CD4-positive, alpha-beta T cell (primary cell): ENCODE measurements at regions not wholly inside any gene's neighbourhood (a gene's known extent, or its start where the extent isn't known, plus 50 kb on each side); places are given as distances from the start of the nearest gene placed in this dataset.

Experiments used
- ATAC-seq: fragments of 200-7000 bp; cut with Tn5 transposase; one replicate; pipeline ENCODE4 v1.10.0; 2022; ENCODE audit warnings: mild to moderate bottlenecking; ENCODE audit not compliant: poor library complexity
- CTCF ChIA-PET: fragments of 350-600 bp; sonication (Branson Sonifier 250); formaldehyde crosslinking; loops from one replicate; lab custom pipeline; 2021; ENCODE audit warnings: antibody characterized with exemption, inconsistent platforms; lab: Charles Lee
- POLR2A ChIA-PET: fragments of 350-600 bp; sonication (Branson Sonifier 250); formaldehyde crosslinking; loops from one replicate; lab custom pipeline; 2021; ENCODE audit warnings: antibody characterized with exemption, inconsistent platforms; lab: Charles Lee
- DNase-seq, 14 experiments: peaks; one replicate each; pipeline ENCODE4 v3.0.0-alpha.2; 2013 to 2020; ENCODE audit warnings: mixed read lengths in 2 of 14
- H3K27ac ChIP-seq, 2 donors: one replicate each; pipeline versions ENCODE4 v1.5.1 to v1.7.0; 2013; ENCODE audit warnings: low read length in 2 of 2, low read depth in 1 of 2, mild to moderate bottlenecking in 1 of 2
- H3K27me3 ChIP-seq, 2 experiments: 1 replicate in 1 of 2; 2 replicates in 1 of 2; pipeline versions ENCODE4 v1.6.1 to v1.7.0; 2013; ENCODE audit warnings: low read length in 2 of 2, control low read depth in 1 of 2, mild to moderate bottlenecking in 1 of 2, moderate library complexity in 1 of 2; ENCODE audit not compliant: insufficient read depth in 2 of 2, control insufficient read depth in 1 of 2
- H3K36me3 ChIP-seq: one replicate; pipeline ENCODE4 v1.6.1; 2013; ENCODE audit warnings: low read length, control low read depth; ENCODE audit not compliant: insufficient read depth
- H3K4me1 ChIP-seq: one replicate; pipeline ENCODE4 v1.6.1; 2013; ENCODE audit warnings: low read length, control low read depth; ENCODE audit not compliant: insufficient read depth
- H3K4me3 ChIP-seq: one replicate; pipeline ENCODE4 v1.5.1; 2013; ENCODE audit warnings: mild to moderate bottlenecking, low read length, moderate library complexity
- H3K9me3 ChIP-seq, 2 experiments: 1 replicate in 1 of 2; 2 replicates in 1 of 2; pipeline versions ENCODE4 v1.6.1 to v1.7.0; 2013; ENCODE audit warnings: low read length in 2 of 2, mild to moderate bottlenecking in 2 of 2, control low read depth in 1 of 2, moderate library complexity in 1 of 2; ENCODE audit not compliant: control insufficient read depth in 1 of 2, insufficient read depth in 1 of 2
- H3K27ac Mint-ChIP-seq: one replicate; pipeline ENCODE4 v1.8.0; 2020; ENCODE audit warnings: mixed read lengths
- H3K27me3 Mint-ChIP-seq: one replicate; pipeline ENCODE4 v1.8.0; 2021; ENCODE audit warnings: mixed read lengths
- H3K36me3 Mint-ChIP-seq: one replicate; pipeline ENCODE4 v1.8.0; 2021; ENCODE audit warnings: low read depth, mixed read lengths
- H3K4me1 Mint-ChIP-seq: one replicate; pipeline ENCODE4 v1.8.0; 2021; ENCODE audit warnings: low read depth, mixed read lengths
- H3K4me3 Mint-ChIP-seq: one replicate; pipeline ENCODE4 v1.8.0; 2020; ENCODE audit warnings: mild to moderate bottlenecking, mixed read lengths
- H3K9me3 Mint-ChIP-seq: one replicate; pipeline ENCODE4 v1.8.0; 2020; ENCODE audit warnings: mixed read lengths
- CTCF ChIP-seq: fragments of 200-600 bp; IDR thresholded peaks from one replicate; pipeline ENCODE4 v1.8.0; 2022; ENCODE audit warnings: antibody characterized with exemption, mild to moderate bottlenecking
- intact Hi-C, 2 experiments: fragments of 100-400 bp; cut with DNase I in 1 of 2; cut with micrococcal nuclease in 1 of 2; formaldehyde crosslinking; loops; one replicate each; pipeline versions ENCODE4 v1.15.1 to v1.9.0; 2023 to 2025; cut with DNase I, micrococcal nuclease

GRCh38 chr5:57671371-57671770 is 188.8 kb upstream of the ACTBL2 start:
- H3K27me3 Mint-ChIP-seq, result peaks cover 6% of the 10 kb centered on the region

DNA sequence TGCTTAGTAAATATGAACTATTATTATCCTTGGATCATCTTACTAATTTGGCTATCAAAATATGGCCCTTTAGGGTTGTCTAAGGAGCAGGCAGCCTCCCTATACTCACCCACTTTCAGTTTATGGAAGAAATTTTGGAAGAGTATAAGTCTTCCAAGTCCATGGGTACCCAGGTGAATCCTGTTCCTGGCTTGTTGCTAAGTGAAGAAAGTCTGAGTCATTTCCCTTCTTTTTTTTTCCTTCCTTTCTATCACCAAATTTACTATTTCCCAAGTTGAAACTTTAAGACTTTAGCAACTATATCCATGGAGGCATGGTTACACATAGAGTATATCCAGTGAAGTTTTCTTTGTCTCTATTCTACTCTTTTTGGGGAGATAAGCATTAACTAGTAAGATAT is 184.0 kb upstream of the ACTBL2 start:
- H3K36me3 Mint-ChIP-seq, result no peaks in the 10 kb centered on the region
- H3K9me3 ChIP-seq, result no peaks in the 10 kb centered on the region
- H3K36me3 ChIP-seq, result no peaks in the 10 kb centered on the region
- H3K4me3 Mint-ChIP-seq, result no peak overlapping the region
- no peaks in the 10 kb centered on the region for H3K4me1 Mint-ChIP-seq
- no peaks in the 10 kb centered on the region for H3K9me3 Mint-ChIP-seq
- intact Hi-C loops, result no loop called here
- H3K27ac ChIP-seq, result no peak overlapping the region
- no peaks in the 10 kb centered on the region for H3K4me1 ChIP-seq
- ChIA-PET POLR2A (no interaction called here), CTCF (no interaction called here)
- no peak overlapping the region for H3K4me3 ChIP-seq
- H3K27me3 ChIP-seq, result no peaks in the 10 kb centered on the region
- TF ChIP-seq CTCF, result no peak
- H3K27me3 Mint-ChIP-seq, result peaks cover 14% of the 10 kb centered on the region
- DNase-seq, result no peak
- H3K27ac Mint-ChIP-seq, result no peak overlapping the region
- no peak for ATAC-seq

More at GRCh38 chr5:57671371-57671770, 188.8 kb upstream of the ACTBL2 start:
- H3K4me3 Mint-ChIP-seq, result no peak overlapping the region
- Histone ChIP-seq H3K9me3 (no peaks in the 10 kb centered on the region), H3K4me3 (no peak overlapping the region), H3K27ac (no peak overlapping the region), H3K27me3 (no peaks in the 10 kb centered on the region), H3K36me3 (no peaks in the 10 kb centered on the region), H3K4me1 (no peaks in the 10 kb centered on the region)
- H3K27ac Mint-ChIP-seq, result no peak overlapping the region
- H3K9me3 Mint-ChIP-seq, result no peaks in the 10 kb centered on the region
- DNase-seq (no peak), ATAC-seq (no peak)
- H3K36me3 Mint-ChIP-seq, result no peaks in the 10 kb centered on the region
- POLR2A ChIA-PET, result no interaction called here
- TF ChIP-seq CTCF, result no peak
- intact Hi-C loops, result no loop called here
- CTCF ChIA-PET, result no interaction called here
- H3K4me1 Mint-ChIP-seq, result no peaks in the 10 kb centered on the region

DNA sequence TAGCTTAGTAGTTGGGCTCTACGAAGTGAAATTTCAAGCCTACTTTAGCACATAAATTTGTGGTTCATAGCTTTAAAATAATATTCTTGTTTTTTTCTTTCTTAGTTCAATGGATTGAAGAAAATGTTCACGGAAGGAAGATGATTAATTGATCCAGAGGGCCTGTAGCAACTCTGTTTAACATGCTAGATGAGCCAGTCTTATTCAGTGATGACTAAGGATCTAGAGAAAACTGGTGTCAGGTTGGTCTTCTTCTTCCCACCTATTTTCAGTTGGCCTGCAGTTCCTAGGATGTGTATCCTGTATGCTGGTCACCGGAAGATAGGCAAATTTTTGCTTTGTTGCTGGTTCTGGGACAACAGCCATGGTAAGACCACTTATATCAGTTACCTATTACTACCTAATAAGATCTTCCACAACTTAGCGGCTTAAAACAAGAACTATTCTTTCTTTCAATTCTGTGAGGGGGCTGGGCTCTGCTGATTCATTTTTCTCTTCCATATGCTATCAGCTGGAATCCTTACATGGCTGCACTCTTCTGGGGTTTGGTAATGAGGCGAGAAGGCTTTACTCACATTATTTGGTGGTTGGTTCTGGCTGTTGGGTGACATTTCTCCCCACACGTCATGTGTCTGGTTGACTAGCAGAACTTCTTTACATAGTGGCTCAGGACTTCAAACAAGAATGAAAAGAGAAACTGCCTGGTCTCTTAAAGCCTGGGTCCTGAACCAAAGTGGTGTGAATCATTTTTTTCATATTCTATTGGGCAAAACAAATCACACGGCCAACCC is 182.7 kb upstream of the ACTBL2 start:
- TF ChIP-seq CTCF, result no peak
- Histone ChIP-seq H3K36me3 (no peaks in the 10 kb centered on the region), H3K27me3 (no peaks in the 10 kb centered on the region), H3K4me3 (no peak overlapping the region), H3K27ac (no peak overlapping the region), H3K4me1 (no peaks in the 10 kb centered on the region), H3K9me3 (no peaks in the 10 kb centered on the region)
- intact Hi-C loops, result no loop called here
- DNase-seq (no peak), ATAC-seq (no peak)
- ChIA-PET CTCF (no interaction called here), POLR2A (no interaction called here)
- Mint-ChIP-seq H3K4me1 (no peaks in the 10 kb centered on the region), H3K4me3 (no peak overlapping the region), H3K27me3 (peaks cover 16% of the 10 kb centered on the region), H3K36me3 (no peaks in the 10 kb centered on the region), H3K9me3 (no peaks in the 10 kb centered on the region), H3K27ac (no peak overlapping the region)
